Adrenal gland (tissue), 5 donors: ENCODE measurements at regions not wholly inside any gene's neighbourhood (a gene's known extent, or its start where the extent isn't known, plus 50 kb on each side); places are given as distances from the start of the nearest gene placed in this dataset.

Source experiments
- POLR2A ChIP-seq, 2 donors: fragments of 450-650 bp; IDR thresholded peaks; one replicate each; pipeline ENCODE4 v1.6.1; 2017; ENCODE audit warnings: antibody characterized with exemption in 2 of 2, mild to moderate bottlenecking in 2 of 2, moderate library complexity in 1 of 2
- TF ChIP-seq, protein P1 (sequence below), 6 experiments: fragments of 450-650 bp in 4 of 6; fragments of 200-600 bp in 2 of 6; sonication (generic) in 1 of 6; IDR thresholded peaks; 1 replicate in 5 of 6; 2 replicates in 1 of 6; pipeline versions ENCODE4 v1.5.1 to v1.8.0; 2016 to 2021; ENCODE audit warnings: antibody characterized with exemption in 6 of 6, mild to moderate bottlenecking in 2 of 6, moderate library complexity in 1 of 6
- donor health status: DM: no; HTN: no; CAD: no.

DNA sequence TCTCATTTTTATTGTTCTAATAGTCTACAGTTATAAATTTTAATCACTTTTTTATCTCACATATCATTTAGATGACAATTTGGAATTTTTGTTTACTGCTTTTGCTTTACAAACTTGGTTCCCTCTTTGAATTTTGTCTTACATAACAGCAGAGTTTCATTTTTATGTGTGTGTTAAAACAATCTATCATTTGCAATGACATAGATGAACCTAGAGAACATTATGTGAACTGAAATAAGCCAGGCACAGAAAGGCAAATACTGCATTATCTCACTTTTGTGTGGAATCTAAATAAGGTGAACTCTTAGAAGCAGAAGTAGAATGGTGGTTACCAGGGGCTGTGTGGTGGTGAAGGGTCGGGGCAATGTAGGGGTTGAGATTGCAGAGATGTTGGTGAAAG lies 170.7 kb downstream of the GASK1B start:
- TF ChIP-seq, protein P1, sequence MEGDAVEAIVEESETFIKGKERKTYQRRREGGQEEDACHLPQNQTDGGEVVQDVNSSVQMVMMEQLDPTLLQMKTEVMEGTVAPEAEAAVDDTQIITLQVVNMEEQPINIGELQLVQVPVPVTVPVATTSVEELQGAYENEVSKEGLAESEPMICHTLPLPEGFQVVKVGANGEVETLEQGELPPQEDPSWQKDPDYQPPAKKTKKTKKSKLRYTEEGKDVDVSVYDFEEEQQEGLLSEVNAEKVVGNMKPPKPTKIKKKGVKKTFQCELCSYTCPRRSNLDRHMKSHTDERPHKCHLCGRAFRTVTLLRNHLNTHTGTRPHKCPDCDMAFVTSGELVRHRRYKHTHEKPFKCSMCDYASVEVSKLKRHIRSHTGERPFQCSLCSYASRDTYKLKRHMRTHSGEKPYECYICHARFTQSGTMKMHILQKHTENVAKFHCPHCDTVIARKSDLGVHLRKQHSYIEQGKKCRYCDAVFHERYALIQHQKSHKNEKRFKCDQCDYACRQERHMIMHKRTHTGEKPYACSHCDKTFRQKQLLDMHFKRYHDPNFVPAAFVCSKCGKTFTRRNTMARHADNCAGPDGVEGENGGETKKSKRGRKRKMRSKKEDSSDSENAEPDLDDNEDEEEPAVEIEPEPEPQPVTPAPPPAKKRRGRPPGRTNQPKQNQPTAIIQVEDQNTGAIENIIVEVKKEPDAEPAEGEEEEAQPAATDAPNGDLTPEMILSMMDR (IDR thresholded peaks at IDR 0.05), result no peak
- no peak for TF ChIP-seq POLR2A (IDR thresholded peaks at IDR 0.05)
